ENCODE measurements at regions not wholly inside any gene's neighbourhood (a gene's known extent, or its start where the extent isn't known, plus 50 kb on each side); places are given as distances from the start of the nearest gene placed in this dataset.
"Not testable (repeated sequence)": the region's sequence is repeated elsewhere in the genome, so short reads cannot be mapped to it uniquely, and the experiment has no call there.

GRCh38 chrX:44785652-44786051 is 58.2 kb upstream of the DUSP21 start:
- no peaks in the 10 kb centered on the region for H3K9me3 ChIP-seq (ENCODE audit: control insufficient read depth, low read length)

GRCh38 chrX:44784241-44784640 is 59.6 kb upstream of the DUSP21 start:
- ATAC-seq (no peak), DNase-seq (no peak)
- no peak overlapping the region for H3K27ac ChIP-seq (ENCODE audit: low read length)
- WGBS: 53% methylated on average over 2 of the region's 2 CpGs
- intact Hi-C loops (cut with DNase I): no loop called here
- no peak overlapping the region for H3K4me3 ChIP-seq (ENCODE audit: low read length)
- H3K9me3 ChIP-seq (ENCODE audit: control insufficient read depth, low read length): no peaks in the 10 kb centered on the region
- H3K4me1 ChIP-seq (ENCODE audit: control insufficient read depth, insufficient read depth, low read length): no peaks in the 10 kb centered on the region
- H3K27me3 ChIP-seq (ENCODE audit: control insufficient read depth, insufficient read depth): no peaks in the 10 kb centered on the region

More at GRCh38 chrX:44785652-44786051, 58.2 kb upstream of the DUSP21 start:
- no peak for ATAC-seq
- WGBS: 94% methylated on average over 5 of the region's 5 CpGs
- intact Hi-C loops (cut with DNase I): no loop called here
- no peak overlapping the region for H3K4me3 ChIP-seq (ENCODE audit: low read length)
- H3K27ac ChIP-seq (ENCODE audit: low read length): no peak overlapping the region
- DNase-seq: no peak
- H3K27me3 ChIP-seq (ENCODE audit: control insufficient read depth, insufficient read depth): no peaks in the 10 kb centered on the region
- H3K4me1 ChIP-seq (ENCODE audit: control insufficient read depth, insufficient read depth, low read length): no peaks in the 10 kb centered on the region

GRCh38 chrX:44778254-44778653 is 65.6 kb upstream of the DUSP21 start:
- no peak for DNase-seq
- no peaks in the 10 kb centered on the region for H3K27me3 ChIP-seq (ENCODE audit: control insufficient read depth, insufficient read depth)
- ATAC-seq: no peak
- no peak overlapping the region for H3K27ac ChIP-seq (ENCODE audit: low read length)
- intact Hi-C loops (cut with DNase I): no loop called here
- no peaks in the 10 kb centered on the region for H3K4me1 ChIP-seq (ENCODE audit: control insufficient read depth, insufficient read depth, low read length)
- H3K4me3 ChIP-seq (ENCODE audit: low read length): no peak overlapping the region
- H3K9me3 ChIP-seq (ENCODE audit: control insufficient read depth, low read length): no peaks in the 10 kb centered on the region
- 96% methylated on average over 7 of the region's 7 CpGs for WGBS

- no peaks in the 10 kb centered on the region for H3K4me1 ChIP-seq (ENCODE audit: control insufficient read depth, insufficient read depth, low read length)
- WGBS: 91% methylated on average over 6 of the region's 6 CpGs
- H3K4me3 ChIP-seq (ENCODE audit: low read length): no peak overlapping the region
- intact Hi-C loops (cut with DNase I): no loop called here
- ATAC-seq: no peak
- no peaks in the 10 kb centered on the region for H3K27me3 ChIP-seq (ENCODE audit: control insufficient read depth, insufficient read depth)
- no peaks in the 10 kb centered on the region for H3K9me3 ChIP-seq (ENCODE audit: control insufficient read depth, low read length)
- no peak overlapping the region for H3K27ac ChIP-seq (ENCODE audit: low read length)
- no peak for DNase-seq
Observed at GRCh38 chrX:44775726-44776125, 68.1 kb upstream of the DUSP21 start.

- ATAC-seq; H3K27me3 ChIP-seq (ENCODE audit: control insufficient read depth, insufficient read depth); H3K27ac ChIP-seq (ENCODE audit: low read length); H3K9me3 ChIP-seq (ENCODE audit: control insufficient read depth, low read length); DNase-seq; H3K4me1 ChIP-seq (ENCODE audit: control insufficient read depth, insufficient read depth, low read length); intact Hi-C loops (cut with DNase I); H3K4me3 ChIP-seq (ENCODE audit: low read length): not testable (repeated sequence)
- 42% methylated on average over 10 of the region's 10 CpGs for WGBS
Observed at GRCh38 chrX:44774066-44774465, 69.8 kb upstream of the DUSP21 start.

GRCh38 chrX:44770121-44770520 is 73.7 kb upstream of the DUSP21 start:
- Histone ChIP-seq H3K27ac (ENCODE audit: low read length) (no peak overlapping the region), H3K4me3 (ENCODE audit: low read length) (no peak overlapping the region), H3K27me3 (ENCODE audit: control insufficient read depth, insufficient read depth) (no peaks in the 10 kb centered on the region), H3K9me3 (ENCODE audit: control insufficient read depth, low read length) (no peaks in the 10 kb centered on the region), H3K4me1 (ENCODE audit: control insufficient read depth, insufficient read depth, low read length) (no peaks in the 10 kb centered on the region)
- 39% methylated on average over 2 of the region's 2 CpGs for WGBS
- ATAC-seq (no peak), DNase-seq (no peak)
- intact Hi-C loops (cut with DNase I): no loop called here

GRCh38 chrX:44767308-44767707 is 76.5 kb upstream of the DUSP21 start:
- Histone ChIP-seq H3K4me3 (ENCODE audit: low read length) (no peak overlapping the region), H3K9me3 (ENCODE audit: control insufficient read depth, low read length) (no peaks in the 10 kb centered on the region), H3K4me1 (ENCODE audit: control insufficient read depth, insufficient read depth, low read length) (no peaks in the 10 kb centered on the region), H3K27me3 (ENCODE audit: control insufficient read depth, insufficient read depth) (no peaks in the 10 kb centered on the region), H3K27ac (ENCODE audit: low read length) (no peak overlapping the region)
- intact Hi-C loops (cut with DNase I): no loop called here
- no peak for ATAC-seq
- DNase-seq: no peak
- 62% methylated on average over 5 of the region's 5 CpGs for WGBS

- no peak overlapping the region for H3K27ac ChIP-seq (ENCODE audit: low read length)
- ATAC-seq (no peak), DNase-seq (no peak)
- no peak overlapping the region for H3K4me3 ChIP-seq (ENCODE audit: low read length)
- H3K9me3 ChIP-seq (ENCODE audit: control insufficient read depth, low read length): no peaks in the 10 kb centered on the region
- 54% methylated on average over 2 of the region's 2 CpGs for WGBS
- H3K27me3 ChIP-seq (ENCODE audit: control insufficient read depth, insufficient read depth): no peaks in the 10 kb centered on the region
- H3K4me1 ChIP-seq (ENCODE audit: control insufficient read depth, insufficient read depth, low read length): no peaks in the 10 kb centered on the region
- intact Hi-C loops (cut with DNase I): no loop called here
Observed at GRCh38 chrX:44765556-44765955, 78.3 kb upstream of the DUSP21 start.

GRCh38 chrX:44747969-44748368 is 95.9 kb upstream of the DUSP21 start:
- WGBS: 16% methylated on average over 2 of the region's 2 CpGs
- Histone ChIP-seq H3K4me3 (ENCODE audit: low read length) (no peak overlapping the region), H3K27me3 (ENCODE audit: control insufficient read depth, insufficient read depth) (no peaks in the 10 kb centered on the region), H3K27ac (ENCODE audit: low read length) (no peak overlapping the region), H3K9me3 (ENCODE audit: control insufficient read depth, low read length) (no peaks in the 10 kb centered on the region), H3K4me1 (ENCODE audit: control insufficient read depth, insufficient read depth, low read length) (no peaks in the 10 kb centered on the region)
- ATAC-seq (no peak), DNase-seq (no peak)
- intact Hi-C loops (cut with DNase I): no loop called here

- H3K27me3 ChIP-seq (ENCODE audit: control insufficient read depth, insufficient read depth): no peaks in the 10 kb centered on the region
- intact Hi-C loops (cut with DNase I): no loop called here
- no peak overlapping the region for H3K4me3 ChIP-seq (ENCODE audit: low read length)
- H3K4me1 ChIP-seq (ENCODE audit: control insufficient read depth, insufficient read depth, low read length): no peaks in the 10 kb centered on the region
- WGBS: 63% methylated on average over 2 of the region's 2 CpGs
- ATAC-seq (no peak), DNase-seq (no peak)
- no peaks in the 10 kb centered on the region for H3K9me3 ChIP-seq (ENCODE audit: control insufficient read depth, low read length)
- H3K27ac ChIP-seq (ENCODE audit: low read length): no peak overlapping the region
Observed at GRCh38 chrX:44747317-44747716, 96.5 kb upstream of the DUSP21 start.

- ATAC-seq: no peak
- no peak for DNase-seq
- 83% methylated on average over 3 of the region's 3 CpGs for WGBS
- Histone ChIP-seq H3K27me3 (ENCODE audit: control insufficient read depth, insufficient read depth) (no peaks in the 10 kb centered on the region), H3K4me3 (ENCODE audit: low read length) (no peak overlapping the region), H3K4me1 (ENCODE audit: control insufficient read depth, insufficient read depth, low read length) (no peaks in the 10 kb centered on the region), H3K9me3 (ENCODE audit: control insufficient read depth, low read length) (no peaks in the 10 kb centered on the region), H3K27ac (ENCODE audit: low read length) (no peak overlapping the region)
- intact Hi-C loops (cut with DNase I): no loop called here
Observed at GRCh38 chrX:44744799-44745198, 99.0 kb upstream of the DUSP21 start.

GRCh38 chrX:44742480-44743155 is 101.2 kb upstream of the DUSP21 start:
- Histone ChIP-seq H3K4me1 (ENCODE audit: control insufficient read depth, insufficient read depth, low read length) (no peaks in the 10 kb centered on the region), H3K9me3 (ENCODE audit: control insufficient read depth, low read length) (no peaks in the 10 kb centered on the region), H3K27ac (ENCODE audit: low read length) (no peak overlapping the region), H3K27me3 (ENCODE audit: control insufficient read depth, insufficient read depth) (no peaks in the 10 kb centered on the region), H3K4me3 (ENCODE audit: low read length) (no peak overlapping the region)
- DNase-seq (no peak), ATAC-seq (no peak)
- intact Hi-C loops (cut with DNase I): no loop called here
- 59% methylated on average over 6 of the region's 6 CpGs for WGBS

Measured in right cardiac atrium (tissue), 5 donors.